IMR-90 (cell line): ENCODE measurements at regions not wholly inside any gene's neighbourhood (a gene's known extent, or its start where the extent isn't known, plus 50 kb on each side); places are given as distances from the start of the nearest gene placed in this dataset.

Experiments used
- ATAC-seq: fragments of 200-7000 bp; cut with Tn5 transposase; 2 replicates; pipeline ENCODE4 v1.9.1; 2020; ENCODE audit warnings: low read depth, mild to moderate bottlenecking, moderate library complexity
- BruUV-seq: library from RNA; stranded (reverse); fragments of 400-500 nt; replicated peaks from 2 replicates; lab custom pipeline; 2021; lab: Mats Ljungman, UMichigan
- CTCF ChIA-PET: fragments of 300-600 bp; formaldehyde crosslinking; extraction: SDS; loops from one replicate; lab custom pipeline; 2021; ENCODE audit warnings: antibody characterized with exemption; lab: Yijun Ruan, JAX
- POLR2A ChIA-PET: fragments of 300-600 bp; sonication (Branson Sonifier 250); formaldehyde crosslinking; loops from one replicate; lab custom pipeline; 2022; ENCODE audit warnings: antibody characterized with exemption; ENCODE audit not compliant: unreplicated experiment; lab: Charles Lee
- DNase-seq: peaks from one replicate; pipeline ENCODE4 v3.0.0; 2013
- H2AFZ ChIP-seq: replicated peaks from 2 replicates; pipeline ENCODE3; 2013; ENCODE audit warnings: low read length, mild to moderate bottlenecking; ENCODE audit not compliant: poor library complexity
- H2AK5ac ChIP-seq: 2 replicates; pipeline ENCODE4 v1.6.1; 2013; ENCODE audit warnings: low read depth, low read length, inconsistent platforms
- H2AK9ac ChIP-seq: replicated peaks from 2 replicates; pipeline ENCODE3; 2013; ENCODE audit warnings: mild to moderate bottlenecking, low read depth, low read length, moderate library complexity; ENCODE audit not compliant: poor library complexity
- H2BK120ac ChIP-seq: 2 replicates; pipeline ENCODE4 v1.6.1; 2013; ENCODE audit warnings: low read depth, low read length, inconsistent platforms
- H2BK15ac ChIP-seq: 3 replicates; pipeline ENCODE4 v1.6.1; 2013; ENCODE audit warnings: low read depth, low read length, inconsistent platforms
- H2BK20ac ChIP-seq: 2 replicates; pipeline ENCODE4 v1.6.1; 2013; ENCODE audit warnings: low read depth, mild to moderate bottlenecking, inconsistent platforms, low read length, moderate library complexity
- H2BK5ac ChIP-seq: 2 replicates; pipeline ENCODE4 v1.6.1; 2013; ENCODE audit warnings: mild to moderate bottlenecking, low read depth, low read length, inconsistent platforms; ENCODE audit not compliant: poor library complexity, severe bottlenecking
- H3K14ac ChIP-seq: replicated peaks from 2 replicates; pipeline ENCODE4 v1.6.1; 2013; ENCODE audit warnings: low read depth, low read length, inconsistent platforms
- H3K18ac ChIP-seq: 2 replicates; pipeline ENCODE4 v1.6.1; 2013; ENCODE audit warnings: low read depth, low read length, control low read depth
- H3K23ac ChIP-seq: 2 replicates; pipeline ENCODE4 v1.6.1; 2013; ENCODE audit warnings: low read depth, low read length, inconsistent platforms
- H3K27ac ChIP-seq: 2 replicates; pipeline ENCODE4 v1.5.1; 2013; ENCODE audit warnings: mild to moderate bottlenecking, control low read depth, low read length; ENCODE audit not compliant: insufficient read depth
- H3K27me3 ChIP-seq: 2 replicates; pipeline ENCODE4 v1.6.1; 2013; ENCODE audit warnings: low read length; ENCODE audit not compliant: control insufficient read depth, insufficient read depth
- H3K36me3 ChIP-seq: 2 replicates; pipeline ENCODE4 v1.6.1; 2013; ENCODE audit warnings: low read length, mixed read lengths; ENCODE audit not compliant: control insufficient read depth, insufficient read depth
- H3K4ac ChIP-seq: 2 replicates; pipeline ENCODE4 v1.6.1; 2013; ENCODE audit warnings: low read depth, low read length, inconsistent platforms
- H3K4me1 ChIP-seq: 2 replicates; pipeline ENCODE4 v1.6.1; 2013; ENCODE audit warnings: low read length, mixed read lengths; ENCODE audit not compliant: control insufficient read depth, insufficient read depth
- H3K4me2 ChIP-seq: 2 replicates; pipeline ENCODE4 v1.6.1; 2013; ENCODE audit warnings: low read depth, mild to moderate bottlenecking, control low read depth, low read length, moderate library complexity
- H3K4me3 ChIP-seq: 2 replicates; pipeline ENCODE4 v1.5.1; 2013; ENCODE audit warnings: low read depth, mild to moderate bottlenecking, control low read depth, low read length, moderate library complexity; ENCODE audit not compliant: insufficient read depth
- H3K56ac ChIP-seq: 2 replicates; pipeline ENCODE4 v1.6.1; 2013; ENCODE audit warnings: low read length, inconsistent platforms; ENCODE audit not compliant: insufficient read depth; ENCODE audit errors: extremely low read depth
- H3K79me1 ChIP-seq, 2 experiments: 2 replicates each; pipeline ENCODE4 v1.6.1; 2013; ENCODE audit warnings: low read length in 2 of 2, inconsistent platforms in 1 of 2, low read depth in 1 of 2
- H3K9ac ChIP-seq: 2 replicates; pipeline ENCODE4 v1.6.1; 2013; ENCODE audit warnings: low read depth, low read length, control low read depth
- H3K9me1 ChIP-seq: 2 replicates; pipeline ENCODE4 v1.6.1; 2013; ENCODE audit warnings: low read length, inconsistent platforms; ENCODE audit not compliant: insufficient read depth
- H3K9me3 ChIP-seq: 2 replicates; pipeline ENCODE4 v1.6.1; 2013; ENCODE audit warnings: low read length; ENCODE audit not compliant: control insufficient read depth, insufficient read depth
- H4K20me1 ChIP-seq: 2 replicates; pipeline ENCODE4 v1.6.1; 2013; ENCODE audit warnings: low read length, inconsistent platforms; ENCODE audit not compliant: insufficient read depth
- H4K5ac ChIP-seq: 2 replicates; pipeline ENCODE4 v1.6.1; 2013; ENCODE audit warnings: mild to moderate bottlenecking, low read depth, low read length, control low read depth
- H4K8ac ChIP-seq, 2 experiments: 2 replicates each; pipeline ENCODE4 v1.6.1; 2013; ENCODE audit warnings: low read depth in 2 of 2, low read length in 2 of 2, control low read depth in 1 of 2, inconsistent platforms in 1 of 2
- H4K91ac ChIP-seq: 2 replicates; pipeline ENCODE4 v1.6.1; 2013; ENCODE audit warnings: low read depth, low read length, inconsistent platforms; ENCODE audit not compliant: insufficient read depth
- BHLHE40 ChIP-seq: fragments of 150-350 bp; IDR thresholded peaks from 2 replicates; pipeline ENCODE4 v1.6.1; 2016; ENCODE audit warnings: mild to moderate bottlenecking, low read depth, low read length
- CEBPB ChIP-seq: IDR thresholded peaks from 2 replicates; pipeline ENCODE4 v1.6.1; 2012; ENCODE audit warnings: low read depth, low read length, improper control_type of control experiment
- CHD1 ChIP-seq: IDR thresholded peaks from 2 replicates; pipeline ENCODE4 v1.6.1; 2012; ENCODE audit warnings: low read depth, low read length, improper control_type of control experiment
- CTCF ChIP-seq: conservative IDR thresholded peaks from 2 replicates; pipeline ENCODE4 v1.5.1; 2012; ENCODE audit warnings: mild to moderate bottlenecking, low read depth, low read length, improper control_type of control experiment
- ELK1 ChIP-seq: fragments of 150-350 bp; IDR thresholded peaks from 2 replicates; pipeline ENCODE4 v1.6.1; 2016; ENCODE audit warnings: low read depth, mild to moderate bottlenecking, low read length, moderate library complexity, borderline replicate concordance
- FOS ChIP-seq: fragments of 150-350 bp; IDR thresholded peaks from 2 replicates; pipeline ENCODE4 v1.6.1; 2016; ENCODE audit warnings: low read depth, low read length
- MAFK ChIP-seq: IDR thresholded peaks from 2 replicates; pipeline ENCODE4 v1.6.1; 2012; ENCODE audit warnings: low read depth, low read length, improper control_type of control experiment
- MAZ ChIP-seq: IDR thresholded peaks from 2 replicates; pipeline ENCODE4 v1.6.1; 2012; ENCODE audit warnings: low read depth, mild to moderate bottlenecking, low read length, improper control_type of control experiment, moderate library complexity, borderline replicate concordance
- MXI1 ChIP-seq: IDR thresholded peaks from 2 replicates; pipeline ENCODE4 v1.6.1; 2012; ENCODE audit warnings: low read depth, mild to moderate bottlenecking, low read length, moderate library complexity, borderline replicate concordance
- NFE2L2 ChIP-seq: fragments of 150-350 bp; IDR thresholded peaks from 2 replicates; pipeline ENCODE4 v1.6.1; 2016; ENCODE audit warnings: low read depth, mild to moderate bottlenecking, low read length
- POLR2A ChIP-seq: IDR thresholded peaks from 2 replicates; pipeline ENCODE4 v1.6.1; 2012; ENCODE audit warnings: mild to moderate bottlenecking, low read depth, low read length
- RAD21 ChIP-seq: IDR thresholded peaks from 2 replicates; pipeline ENCODE4 v1.6.1; 2012; ENCODE audit warnings: low read length, improper control_type of control experiment
- RCOR1 ChIP-seq: IDR thresholded peaks from 2 replicates; pipeline ENCODE4 v1.6.1; 2012; ENCODE audit warnings: mild to moderate bottlenecking, low read length, improper control_type of control experiment; ENCODE audit not compliant: insufficient replicate concordance
- RFX5 ChIP-seq: IDR thresholded peaks from 2 replicates; pipeline ENCODE4 v1.8.0; 2012; ENCODE audit warnings: low read depth, mild to moderate bottlenecking, low read length, moderate library complexity
- SMC3 ChIP-seq: fragments of 150-350 bp; IDR thresholded peaks from 2 replicates; pipeline ENCODE4 v1.6.1; 2016; ENCODE audit warnings: low read depth, mild to moderate bottlenecking, antibody characterized with exemption, low read length, moderate library complexity
- USF2 ChIP-seq: fragments of 150-350 bp; IDR thresholded peaks from 2 replicates; pipeline ENCODE4 v1.6.1; 2017; ENCODE audit warnings: mild to moderate bottlenecking, antibody characterized with exemption, low read length, low read depth
- WGBS, 2 experiments: methylation state at CpG; one replicate each; pipeline versions ENCODE4 v1.1.5 to v1.1.7; 2013; ENCODE audit warnings: missing lambda C conversion rate in 2 of 2; ENCODE audit not compliant: insufficient read length in 1 of 2; ENCODE audit errors: extremely low coverage in 2 of 2; 5-methylcytosine and 5-hydroxymethylcytosine counted together
- dilution Hi-C: fragments of 300-500 bp; cut with HindIII; formaldehyde crosslinking; loops from one replicate; pipeline ENCODE4 v1.14.3; 2018; ENCODE audit warnings: low sequenced_read_pairs; ENCODE audit not compliant: unreplicated experiment
- in situ Hi-C: fragments of 300-500 bp; cut with MboI; formaldehyde crosslinking; loops from 3 replicates; pipeline ENCODE4 v1.14.3; 2019; ENCODE audit warnings: low sequenced_read_pairs, inconsistent platforms, mixed read lengths
- intact Hi-C: fragments of 100-400 bp; cut with micrococcal nuclease; formaldehyde crosslinking; loops from 2 replicates; pipeline ENCODE4 v1.10.0; 2022

GRCh38 chr2:53600815-53601214 lies 166.8 kb upstream of the CHAC2 start:
- no peak overlapping the region for H2BK120ac ChIP-seq
- H2AK9ac ChIP-seq = no peak overlapping the region
- dilution Hi-C loops (no loop called here), intact Hi-C loops (no loop called here), in situ Hi-C loops (no loop called here)
- H3K14ac ChIP-seq = no peak overlapping the region
- H2BK20ac ChIP-seq = no peak overlapping the region
- H3K36me3 ChIP-seq = no peaks in the 10 kb centered on the region
- no peak overlapping the region for H2AFZ ChIP-seq
- no peaks in the 10 kb centered on the region for H3K79me1 ChIP-seq
- H3K23ac ChIP-seq = no peak overlapping the region
- no peaks in the 10 kb centered on the region for H4K20me1 ChIP-seq
- no peak overlapping the region for H3K4me3 ChIP-seq
- TF ChIP-seq BHLHE40 (no peak), FOS (no peak), MAZ (no peak), USF2 (no peak), MXI1 (no peak), RFX5 (no peak), CTCF (no peak), MAFK (no peak), CHD1 (no peak), CEBPB (no peak), SMC3 (no peak), RAD21 (no peak), NFE2L2 (no peak), POLR2A (no peak), RCOR1 (no peak), ELK1 (no peak)
- no peak overlapping the region for H3K4me2 ChIP-seq
- H3K27me3 ChIP-seq = peaks cover 3% of the 10 kb centered on the region
- no peaks in the 10 kb centered on the region for H3K9me1 ChIP-seq
- H4K91ac ChIP-seq = no peak overlapping the region
- H3K9ac ChIP-seq = no peak overlapping the region
- H2BK15ac ChIP-seq = no peak overlapping the region
- H4K5ac ChIP-seq = no peak overlapping the region
- no peak overlapping the region for H3K18ac ChIP-seq
- no peak overlapping the region for H4K8ac ChIP-seq
- DNase-seq (no peak), ATAC-seq (no peak)
- H3K56ac ChIP-seq = no peak overlapping the region
- H3K4ac ChIP-seq = no peak overlapping the region
- POLR2A ChIA-PET = no interaction called here
- no peaks in the 10 kb centered on the region for H3K4me1 ChIP-seq
- no TSS peak for BruUV-seq
- no peak overlapping the region for H2BK5ac ChIP-seq
- 50% methylated on average over 2 of the region's 3 CpGs; no CpG with 5 or more reads in 1 of the 2 experiments for WGBS, 2 experiments
- no peak overlapping the region for H3K27ac ChIP-seq
- no peak overlapping the region for H2AK5ac ChIP-seq
- CTCF ChIA-PET = no interaction called here
- H3K9me3 ChIP-seq = no peaks in the 10 kb centered on the region
